NCI-H524 treated with DMSO at 0.1 percent for 48 hours (cell line): ENCODE measurements at regions not wholly inside any gene's neighbourhood (a gene's known extent, or its start where the extent isn't known, plus 50 kb on each side); places are given as distances from the start of the nearest gene placed in this dataset.

Experiments used
- DNase-seq: peaks from one replicate; lab custom pipeline; 2025; lab: John Stamatoyannopoulos, UW

GRCh38 chr1:219801156-219801820 is 127.1 kb downstream of the SLC30A10 start:
- DNase-seq: no peak

GRCh38 chr1:219798283-219799030 is 129.9 kb downstream of the SLC30A10 start:
- DNase-seq: no peak

- no peak for DNase-seq
Measured at GRCh38 chr1:219797683-219798082, 130.7 kb downstream of the SLC30A10 start.

- DNase-seq: no peak
Measured at GRCh38 chr1:219797009-219797408, 131.3 kb downstream of the SLC30A10 start.

- DNase-seq: no peak
Measured at GRCh38 chr1:219795363-219795917, 132.9 kb downstream of the SLC30A10 start.

- no peak for DNase-seq
Measured at GRCh38 chr1:219794085-219794743, 134.1 kb downstream of the SLC30A10 start.

GRCh38 chr1:219792337-219793021 is 135.9 kb downstream of the SLC30A10 start:
- no peak for DNase-seq

GRCh38 chr1:219791766-219792165 is 136.6 kb downstream of the SLC30A10 start:
- DNase-seq: no peak

- no peak for DNase-seq
Measured at GRCh38 chr1:219790834-219791615, 137.3 kb downstream of the SLC30A10 start.

GRCh38 chr1:219788700-219789099 is 139.7 kb downstream of the SLC30A10 start:
- no peak for DNase-seq

GRCh38 chr1:219788091-219788490 is 140.3 kb downstream of the SLC30A10 start:
- DNase-seq: no peak

- no peak for DNase-seq
Measured at GRCh38 chr1:219784660-219785381, 143.5 kb downstream of the SLC30A10 start.

- no peak for DNase-seq
Measured at GRCh38 chr1:219783605-219784235, 144.6 kb downstream of the SLC30A10 start.

GRCh38 chr1:219782929-219783328 is 145.4 kb downstream of the SLC30A10 start:
- no peak for DNase-seq

- DNase-seq: peak; percentile 60
Measured at GRCh38 chr1:219782311-219782710, 146.0 kb downstream of the SLC30A10 start.

GRCh38 chr1:219781491-219781890 is 146.9 kb downstream of the SLC30A10 start:
- no peak for DNase-seq

- DNase-seq: no peak
Measured at GRCh38 chr1:219778793-219779369, 149.5 kb downstream of the SLC30A10 start.

- no peak for DNase-seq
Measured at GRCh38 chr1:219778110-219778509, 150.2 kb downstream of the SLC30A10 start.

- DNase-seq: no peak
Measured at GRCh38 chr1:219774386-219774785, 154.0 kb downstream of the SLC30A10 start.

GRCh38 chr1:219773775-219774174 is 154.6 kb downstream of the SLC30A10 start:
- no peak for DNase-seq
